Keratinocyte (primary cell): ENCODE measurements at regions not wholly inside any gene's neighbourhood (a gene's known extent, or its start where the extent isn't known, plus 50 kb on each side); places are given as distances from the start of the nearest gene placed in this dataset.

Experiments
- DNase-seq: peaks from one replicate; pipeline ENCODE4 v3.0.0-alpha.2; 2011; ENCODE audit warnings: low read depth, missing footprints, low spot score
- FAIRE-seq: peaks from 2 replicates; lab custom pipeline; 2011; peaks lifted over from hg19 to GRCh38; lab: Jason Lieb, UNC
- H2AFZ ChIP-seq: 2 replicates; pipeline ENCODE4 v1.6.0; 2012; ENCODE audit warnings: low read length, control low read depth, inconsistent platforms; ENCODE audit not compliant: control insufficient read depth
- H3K27ac ChIP-seq: 2 replicates; pipeline ENCODE4 v1.5.1; 2011; ENCODE audit warnings: low read length; ENCODE audit not compliant: control insufficient read depth, insufficient read depth
- H3K27me3 ChIP-seq: 3 replicates; pipeline ENCODE4 v1.6.0; 2011; ENCODE audit warnings: low read length; ENCODE audit not compliant: control insufficient read depth, insufficient read depth; ENCODE audit errors: extremely low read depth
- H3K36me3 ChIP-seq, 2 experiments: 2 replicates in 1 of 2; 3 replicates in 1 of 2; pipeline ENCODE4 v1.5.1; 2011; ENCODE audit warnings: low read length in 2 of 2, mild to moderate bottlenecking in 1 of 2; ENCODE audit not compliant: control insufficient read depth in 2 of 2, insufficient read depth in 2 of 2; ENCODE audit errors: extremely low read depth in 1 of 2
- H3K4me1 ChIP-seq: 3 replicates; pipeline ENCODE4 v1.5.1; 2011; ENCODE audit warnings: low read length; ENCODE audit not compliant: control insufficient read depth, insufficient read depth; ENCODE audit errors: extremely low read depth
- H3K4me2 ChIP-seq: 3 replicates; pipeline ENCODE4 v1.6.0; 2011; ENCODE audit warnings: low read depth, low read length; ENCODE audit not compliant: control insufficient read depth, insufficient read depth; ENCODE audit errors: extremely low read depth
- H3K4me3 ChIP-seq, 3 experiments: fragments of 200-600 bp in 1 of 3; sonication (generic) in 1 of 3; 2 replicates in 2 of 3; 3 replicates in 1 of 3; pipeline ENCODE4 v1.5.1; 2011 to 2016; ENCODE audit warnings: low read length in 3 of 3, mild to moderate bottlenecking in 3 of 3, control low read depth in 2 of 3, inconsistent platforms in 1 of 3, low read depth in 1 of 3, mixed read lengths in 1 of 3, mixed run types in 1 of 3, moderate library complexity in 1 of 3; ENCODE audit not compliant: control insufficient read depth in 2 of 3, insufficient read depth in 2 of 3; ENCODE audit errors: extremely low read depth in 1 of 3
- H3K79me2 ChIP-seq: 2 replicates; pipeline ENCODE4 v1.6.0; 2012; ENCODE audit warnings: low read length; ENCODE audit not compliant: control insufficient read depth, insufficient read depth
- H3K9ac ChIP-seq: 3 replicates; pipeline ENCODE4 v1.6.0; 2011; ENCODE audit warnings: low read length; ENCODE audit not compliant: control insufficient read depth, insufficient read depth; ENCODE audit errors: extremely low read depth
- H3K9me1 ChIP-seq: 3 replicates; pipeline ENCODE4 v1.6.0; 2011; ENCODE audit warnings: low read length; ENCODE audit not compliant: control insufficient read depth, insufficient read depth; ENCODE audit errors: extremely low read depth
- H3K9me3 ChIP-seq: 2 replicates; pipeline ENCODE4 v1.5.1; 2012; ENCODE audit warnings: low read depth, low read length; ENCODE audit not compliant: control insufficient read depth
- H4K20me1 ChIP-seq: 3 replicates; pipeline ENCODE4 v1.6.0; 2011; ENCODE audit warnings: low read length; ENCODE audit not compliant: control insufficient read depth, insufficient read depth; ENCODE audit errors: extremely low read depth
- CTCF ChIP-seq, 3 experiments: IDR thresholded peaks in 1 of 3; conservative IDR thresholded peaks in 1 of 3; optimal IDR thresholded peaks in 1 of 3; 2 replicates in 2 of 3; 3 replicates in 1 of 3; pipeline versions ENCODE3 to v1.5.1; 2011; ENCODE audit warnings: low read length in 3 of 3, mild to moderate bottlenecking in 3 of 3, moderate library complexity in 2 of 3, control low read depth in 1 of 3, inconsistent platforms in 1 of 3; ENCODE audit not compliant: insufficient read depth in 2 of 3; ENCODE audit errors: extremely low read depth in 1 of 3
- EZH2 ChIP-seq: IDR thresholded peaks from one replicate; pipeline ENCODE4 v1.6.1; 2012; ENCODE audit warnings: inconsistent platforms, mild to moderate bottlenecking, low read length, moderate library complexity
- dilution Hi-C: fragments of 300-500 bp; cut with MboI; formaldehyde crosslinking; loops from one replicate; pipeline ENCODE4 v1.7.0; 2020; ENCODE audit warnings: low sequenced_read_pairs; ENCODE audit not compliant: extremely low pct_ligation_motif_present

- no peak overlapping the region for H3K9ac ChIP-seq
- H3K27me3 ChIP-seq = no peaks in the 10 kb centered on the region
- no peak overlapping the region for H3K4me2 ChIP-seq
- TF ChIP-seq CTCF (optimal IDR thresholded peaks at IDR 0.05 in 1 of 3, IDR thresholded peaks at IDR 0.05 in 1 of 3, conservative IDR thresholded peaks at IDR 0.05 in 1 of 3; ENCODE audit: extremely low read depth in 1 of 3, insufficient read depth in 2 of 3, low read length in 3 of 3) (no peak), EZH2 (no peak)
- dilution Hi-C loops = no loop called here
- no peaks in the 10 kb centered on the region for H3K4me1 ChIP-seq
- no peaks in the 10 kb centered on the region for H4K20me1 ChIP-seq
- no peak overlapping the region for H3K27ac ChIP-seq
- no peaks in the 10 kb centered on the region for H3K79me2 ChIP-seq
- FAIRE-seq = no peak
- H3K9me3 ChIP-seq = no peaks in the 10 kb centered on the region
- no peak overlapping the region for H2AFZ ChIP-seq
- no peaks in the 10 kb centered on the region for H3K36me3 ChIP-seq
- no peak for DNase-seq
- no peak overlapping the region for H3K4me3 ChIP-seq
- no peaks in the 10 kb centered on the region for H3K9me1 ChIP-seq
Measured at GRCh38 chr3:117193390-117193789, 483.8 kb downstream of the TUSC7 start.

GRCh38 chr3:117195034-117195433 lies 485.5 kb downstream of the TUSC7 start:
- Histone ChIP-seq H2AFZ (no peak overlapping the region), H3K4me1 (no peaks in the 10 kb centered on the region), H3K9me3 (no peaks in the 10 kb centered on the region), H3K4me2 (no peak overlapping the region), H3K9ac (no peak overlapping the region), H3K79me2 (no peaks in the 10 kb centered on the region), H3K27ac (no peak overlapping the region), H3K36me3 (no peaks in the 10 kb centered on the region), H4K20me1 (no peaks in the 10 kb centered on the region), H3K4me3 (no peak overlapping the region), H3K9me1 (no peaks in the 10 kb centered on the region), H3K27me3 (no peaks in the 10 kb centered on the region)
- TF ChIP-seq EZH2 = no peak
- no peak for TF ChIP-seq CTCF (optimal IDR thresholded peaks at IDR 0.05 in 1 of 3, IDR thresholded peaks at IDR 0.05 in 1 of 3, conservative IDR thresholded peaks at IDR 0.05 in 1 of 3; ENCODE audit: extremely low read depth in 1 of 3, insufficient read depth in 2 of 3, low read length in 3 of 3)
- no peak for DNase-seq
- dilution Hi-C loops = no loop called here
- no peak for FAIRE-seq
